GOT3 (cell line): ENCODE measurements at regions not wholly inside any gene's neighbourhood (a gene's known extent, or its start where the extent isn't known, plus 50 kb on each side); places are given as distances from the start of the nearest gene placed in this dataset.

Source experiments
- DNase-seq: peaks from one replicate; lab custom pipeline; 2025; ENCODE audit warnings: mixed read lengths; lab: John Stamatoyannopoulos, UW

DNA sequence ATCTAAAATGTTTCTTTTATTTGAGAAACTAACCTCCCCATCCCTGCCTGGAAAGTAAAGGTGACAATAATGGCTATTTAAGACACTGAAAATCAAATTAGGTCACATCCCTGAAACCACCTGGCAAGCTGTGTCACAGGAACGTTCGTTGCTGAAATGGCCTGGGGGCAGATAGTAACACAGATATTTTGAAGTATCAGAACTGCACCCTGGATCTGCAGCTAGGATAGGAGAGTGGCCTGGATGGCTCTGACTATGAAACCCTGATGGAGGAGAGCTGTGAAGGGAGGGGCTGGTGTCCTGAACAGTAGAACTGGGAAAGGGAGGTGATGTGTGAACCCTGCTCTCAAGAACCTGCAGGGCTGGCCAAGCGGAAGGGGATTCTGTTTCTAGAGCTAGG, 648.3 kb upstream of the CFAP20DC start:
- DNase-seq: no peak

DNA sequence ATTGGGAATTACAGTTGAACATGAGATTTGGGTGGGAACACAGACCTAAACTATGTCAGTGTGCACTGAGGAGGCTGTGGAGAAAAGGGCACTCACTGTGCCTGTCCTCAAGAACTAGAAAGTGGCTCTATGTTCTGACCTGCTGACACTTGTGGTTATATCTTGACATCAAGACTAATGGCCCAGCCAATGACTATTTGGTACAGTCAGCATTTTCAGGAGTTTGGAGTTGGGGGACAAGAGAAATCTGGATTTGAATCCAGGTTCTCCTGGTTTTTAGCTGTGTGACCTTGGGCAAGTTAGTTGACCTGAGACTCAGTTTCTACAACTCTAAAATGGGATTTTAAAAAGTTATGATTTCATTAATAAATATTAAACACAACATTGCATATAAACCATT, 647.0 kb upstream of the CFAP20DC start:
- no peak for DNase-seq

DNA sequence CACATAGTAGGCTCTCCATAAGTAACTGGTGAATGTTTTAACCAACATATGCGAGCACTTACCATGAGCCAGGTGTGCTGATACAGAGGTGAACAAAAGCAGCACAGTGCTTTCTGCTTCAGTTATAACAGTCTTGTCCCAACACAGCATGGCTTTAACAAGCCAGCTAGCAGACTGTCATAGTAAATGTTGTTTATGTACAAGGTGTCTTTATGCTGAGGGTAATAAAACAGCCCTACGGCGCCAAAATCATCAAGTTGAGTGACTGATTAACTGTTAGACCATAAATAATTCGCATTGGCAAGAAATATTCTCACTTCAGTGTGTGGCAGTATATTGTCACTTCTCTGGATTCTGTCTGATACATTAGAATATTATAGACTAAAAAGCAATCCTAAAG, 646.0 kb upstream of the CFAP20DC start:
- no peak for DNase-seq

DNA sequence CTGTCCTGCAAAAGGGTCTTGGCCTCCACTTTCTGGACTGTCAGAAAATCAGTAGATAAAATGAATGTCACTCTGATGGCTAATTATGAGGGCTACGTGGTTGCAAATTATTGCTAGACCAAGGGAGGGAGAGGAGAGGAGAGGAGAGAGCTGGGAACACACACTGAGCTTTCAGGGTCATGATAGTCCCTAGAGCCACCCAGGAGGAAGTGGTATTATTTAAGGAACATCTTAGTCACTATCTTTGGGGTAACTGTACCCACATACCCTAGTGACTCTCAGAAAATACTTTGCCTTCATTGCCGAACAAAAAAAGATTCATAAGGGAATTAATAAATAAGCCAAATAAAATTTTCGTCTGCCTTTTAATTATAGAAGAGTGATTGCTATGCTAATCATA, 642.3 kb upstream of the CFAP20DC start:
- no peak for DNase-seq

DNA sequence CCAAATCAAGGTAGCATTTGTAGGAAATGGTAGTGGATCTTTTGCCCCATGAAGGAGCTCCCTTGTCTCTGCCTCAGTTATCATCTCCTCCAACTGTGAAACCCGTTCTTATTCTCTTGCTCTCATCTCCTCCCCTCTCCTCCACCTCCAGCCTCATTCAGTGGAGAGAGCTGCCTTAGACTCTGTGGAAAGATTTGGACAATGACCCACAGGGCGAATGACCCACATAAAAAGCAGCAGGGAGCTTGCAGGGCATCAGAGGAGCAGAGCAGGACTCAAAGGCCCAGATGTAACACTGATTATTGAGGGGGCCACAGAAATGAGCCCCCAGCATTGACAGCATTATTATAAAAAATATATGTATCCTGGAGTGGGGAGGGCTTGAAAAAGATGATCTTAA, 641.1 kb upstream of the CFAP20DC start:
- no peak for DNase-seq

DNA sequence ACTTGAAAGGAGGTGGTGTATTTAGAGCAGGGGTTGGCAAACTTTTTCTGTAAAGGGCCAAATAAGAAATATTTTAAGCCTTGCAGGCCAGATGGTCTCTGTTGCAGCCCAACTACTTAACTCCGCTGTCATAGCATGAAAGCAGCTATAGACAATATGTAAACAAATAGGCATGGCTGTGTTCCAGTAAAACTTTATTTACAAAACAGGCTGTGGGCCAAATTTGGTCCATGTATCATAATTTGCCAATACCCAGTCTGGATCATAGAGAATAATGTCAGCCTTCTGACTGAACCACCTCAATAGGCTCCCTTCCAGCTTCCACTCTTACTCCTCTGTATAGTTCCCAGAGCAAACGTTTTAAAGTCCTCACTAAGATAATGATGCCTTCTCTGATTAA, 638.8 kb upstream of the CFAP20DC start:
- no peak for DNase-seq

DNA sequence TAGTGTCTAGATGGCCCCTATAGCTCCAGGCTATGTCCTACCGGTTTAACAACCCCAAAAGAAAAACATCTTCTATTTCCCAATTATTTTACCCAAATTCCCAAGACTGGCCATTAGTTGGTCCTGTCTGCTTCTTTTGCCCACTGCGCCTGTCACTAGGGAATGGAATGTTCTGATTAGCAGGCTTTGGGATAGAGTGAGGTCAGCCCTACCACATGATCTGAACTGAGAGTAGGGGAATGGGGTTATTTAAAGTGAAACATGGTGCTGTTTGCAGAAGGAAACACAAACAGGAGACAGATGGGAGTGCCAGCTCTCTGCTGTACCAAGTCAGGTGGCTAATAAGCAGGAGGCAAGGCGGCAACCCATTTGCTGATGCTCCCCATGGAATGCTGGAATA, 635.6 kb upstream of the CFAP20DC start:
- DNase-seq: no peak

DNA sequence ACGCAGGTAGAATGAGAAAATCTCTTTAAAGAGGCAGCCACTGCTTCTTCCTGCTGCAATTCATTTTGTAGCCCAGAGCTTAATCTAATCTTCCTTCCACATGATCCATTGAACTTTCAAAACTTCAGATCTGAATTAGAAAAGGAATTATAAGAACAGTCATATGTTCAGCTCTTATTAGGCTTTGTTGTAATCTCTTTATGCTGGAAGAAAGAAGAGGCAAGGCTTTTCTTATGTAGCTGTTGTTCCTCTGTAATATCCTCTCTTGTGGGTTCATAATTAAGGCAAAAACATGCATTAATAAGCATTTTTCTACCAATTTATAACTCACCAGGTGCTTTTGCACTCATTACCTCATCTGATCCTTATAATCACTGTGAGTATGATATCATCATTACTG, 634.9 kb upstream of the CFAP20DC start:
- DNase-seq: no peak

DNA sequence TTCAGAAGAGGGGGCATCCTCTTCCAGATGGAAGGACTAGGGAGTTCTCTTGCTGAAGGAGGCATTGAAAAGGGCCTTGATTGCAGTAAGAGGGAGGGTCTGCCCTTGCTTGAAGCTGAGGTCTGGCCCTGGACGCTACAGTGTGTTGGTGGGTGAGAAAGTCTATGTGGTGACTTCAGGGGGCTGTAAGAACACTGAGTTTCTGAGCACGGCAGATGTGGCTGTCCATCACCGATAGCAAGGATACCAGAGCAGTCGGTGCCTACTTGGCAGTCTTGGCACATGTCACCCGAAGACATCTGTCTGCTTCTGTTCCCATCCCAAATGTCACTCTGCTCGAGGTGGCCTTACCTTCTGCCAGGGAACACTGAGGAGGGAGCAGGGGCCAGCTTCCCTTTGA, 631.1 kb upstream of the CFAP20DC start:
- no peak for DNase-seq

DNA sequence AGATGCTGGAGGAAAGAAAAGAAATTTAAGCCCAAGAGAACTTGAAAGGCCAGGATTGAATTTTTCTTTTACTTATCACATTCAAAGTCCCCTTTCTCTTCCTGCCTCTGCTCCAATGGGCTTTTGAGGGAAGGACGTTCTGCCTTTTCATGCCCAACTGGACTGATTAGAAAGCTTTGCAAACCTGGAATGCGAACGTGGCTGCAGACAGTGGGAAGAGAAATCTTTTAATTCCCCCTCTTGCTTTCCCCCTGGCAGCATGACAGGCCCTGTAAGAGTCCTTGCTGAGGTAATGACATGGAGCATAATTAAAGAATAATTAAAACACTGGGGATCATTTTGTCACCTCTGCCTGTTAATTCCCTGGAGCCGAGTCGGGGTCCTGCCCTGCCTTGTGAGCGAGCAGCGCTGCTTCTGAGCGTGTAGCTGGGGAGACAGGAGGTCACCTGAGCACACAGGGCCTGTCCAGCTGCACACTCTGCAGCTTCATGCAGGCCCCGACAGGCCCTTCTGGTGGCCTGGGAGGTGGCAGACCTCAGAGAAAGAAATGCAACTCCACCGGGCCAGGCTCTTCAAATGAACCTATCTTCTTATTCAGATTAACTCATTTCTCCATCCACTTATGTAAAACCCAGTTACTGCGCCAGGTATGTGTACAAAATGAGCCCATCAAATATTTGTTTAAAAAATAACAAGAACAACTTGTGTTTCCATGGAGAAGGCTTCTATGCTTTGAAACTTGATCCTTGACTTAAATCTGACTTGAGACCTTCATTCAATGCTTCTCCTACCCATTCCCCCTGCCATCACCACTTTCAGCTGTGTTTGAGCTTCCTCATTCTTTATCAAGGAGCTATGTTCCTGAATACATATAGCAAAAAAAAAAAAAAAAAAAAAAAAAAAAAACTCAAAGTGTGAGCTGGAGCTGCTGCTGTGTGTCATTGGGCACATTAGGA, 628.2 kb upstream of the CFAP20DC start:
- DNase-seq: no peak

DNA sequence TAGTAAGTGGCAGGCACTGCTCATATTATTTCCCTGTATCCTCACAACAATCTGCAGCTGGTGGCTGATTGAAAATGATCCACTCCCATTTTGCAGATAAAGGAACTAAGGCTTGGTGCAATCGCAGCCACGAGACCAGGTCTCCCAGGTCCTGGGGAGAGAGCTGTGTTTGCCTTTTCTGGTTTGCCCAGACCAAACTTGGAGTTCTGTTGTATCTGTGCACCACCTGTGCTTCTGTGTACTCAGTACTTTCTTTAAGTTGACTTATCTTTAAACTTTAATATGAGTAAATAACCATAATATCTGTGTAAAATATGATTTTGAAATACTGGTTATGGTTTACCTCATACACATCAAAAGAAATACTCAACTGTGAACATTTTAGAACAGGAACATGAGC, 625.7 kb upstream of the CFAP20DC start:
- no peak for DNase-seq

DNA sequence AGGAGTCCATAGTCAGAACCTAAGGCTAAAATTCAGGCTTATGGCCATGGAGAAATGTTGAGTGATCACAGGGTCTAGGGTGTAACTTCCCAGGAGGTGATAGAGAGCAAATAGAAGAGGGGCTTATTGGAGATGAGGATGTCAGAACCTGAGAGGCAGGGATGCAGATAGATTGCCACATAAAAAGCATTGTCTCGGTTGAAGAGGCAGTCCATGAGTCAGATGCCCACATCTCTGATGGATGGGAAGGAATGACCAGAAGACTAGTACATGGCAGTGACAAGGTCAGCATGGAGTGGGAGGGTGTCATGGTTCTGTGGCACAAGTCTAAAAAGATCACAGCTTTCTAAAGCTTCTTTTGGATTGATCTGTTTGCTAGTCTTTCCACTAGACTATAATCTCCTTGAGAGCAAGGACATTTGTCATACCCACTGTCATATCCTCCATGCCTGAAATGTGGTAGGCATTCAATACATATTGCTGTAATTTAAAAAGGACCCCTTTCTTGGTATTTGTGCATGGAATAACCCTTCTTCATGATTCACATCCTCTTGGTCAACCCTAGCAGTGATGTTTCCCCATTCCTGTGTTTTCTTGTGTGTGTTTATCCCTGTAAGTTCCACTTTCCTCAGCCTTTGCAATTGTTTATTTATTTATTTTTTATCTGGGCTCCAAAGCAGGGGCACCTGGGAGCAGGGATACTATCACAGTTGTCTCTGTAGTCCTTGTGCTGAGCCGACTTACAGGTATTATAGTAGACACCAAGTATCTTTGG, 613.4 kb upstream of the CFAP20DC start:
- DNase-seq: no peak

DNA sequence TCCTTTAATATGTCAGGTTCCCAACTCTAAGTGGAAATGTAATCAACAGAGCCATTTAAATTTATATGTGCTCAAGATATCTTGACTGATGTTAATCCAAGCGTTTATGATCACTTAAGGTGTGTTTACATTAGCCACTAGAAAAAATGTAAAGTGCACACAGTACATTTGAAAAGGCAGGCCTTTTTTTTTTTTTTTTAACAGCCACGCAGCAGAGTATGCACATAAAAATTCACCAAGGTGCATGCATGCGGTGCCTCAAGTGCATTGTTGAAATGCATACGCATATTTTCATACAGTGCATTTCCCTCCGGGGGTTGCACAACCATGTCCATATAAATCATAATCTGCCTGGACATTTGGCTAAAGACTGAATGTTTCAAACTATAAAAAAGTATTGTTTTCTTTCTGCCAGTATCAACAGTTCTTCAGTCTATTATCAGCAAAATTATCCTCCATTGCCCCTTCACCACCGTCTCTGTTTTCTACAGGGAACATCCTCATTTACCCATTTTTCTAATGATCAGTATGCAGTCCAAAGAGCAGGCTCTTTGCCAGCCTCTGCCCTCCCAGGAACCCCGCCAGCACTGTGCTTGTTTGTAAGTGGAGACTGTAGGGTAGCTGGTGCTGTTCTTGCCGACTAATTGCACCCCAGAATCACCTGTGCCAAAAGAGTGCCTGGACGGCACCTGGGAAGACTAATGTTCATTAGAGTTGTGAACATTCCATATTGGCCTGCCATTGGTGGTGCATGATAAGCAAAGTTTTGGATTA, 611.2 kb upstream of the CFAP20DC start:
- no peak for DNase-seq

DNA sequence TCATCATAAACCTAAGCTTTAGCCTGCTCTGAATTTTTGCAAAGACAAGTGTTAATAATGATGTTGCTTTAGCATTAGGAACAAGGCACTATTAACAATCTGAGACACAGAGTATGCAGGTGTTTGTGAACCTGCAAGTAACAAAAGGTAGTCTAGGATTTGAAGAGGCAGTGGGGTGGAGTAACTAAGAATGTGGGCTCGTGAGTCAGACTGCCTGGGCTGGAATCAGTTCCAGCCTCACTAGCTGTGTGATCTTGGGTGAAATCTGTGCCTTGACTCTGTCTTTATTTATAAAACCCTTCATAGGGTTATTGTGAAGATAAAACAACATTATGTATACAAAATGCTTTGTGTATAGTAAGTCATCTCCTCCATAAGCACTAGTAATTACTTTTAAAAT, 610.6 kb upstream of the CFAP20DC start:
- no peak for DNase-seq

DNA sequence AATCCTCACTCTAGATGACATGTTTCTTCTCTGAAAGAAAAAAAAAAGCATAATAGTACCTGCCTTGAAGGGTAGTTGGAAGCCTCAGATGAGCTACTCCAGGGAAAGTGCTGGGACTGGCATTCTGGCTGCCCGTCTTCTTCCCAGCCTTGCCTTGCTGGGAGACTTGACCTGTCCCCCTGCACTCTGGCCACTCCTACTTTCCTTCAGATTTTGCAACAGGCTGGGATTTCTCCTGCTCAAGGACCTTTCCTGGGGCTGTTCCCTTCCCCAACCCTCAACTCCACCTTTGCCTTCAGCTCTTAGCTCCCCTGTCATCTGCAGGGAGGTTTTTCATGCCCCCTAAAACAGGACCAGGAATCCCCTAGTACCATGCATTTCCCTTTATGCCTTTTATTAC, 609.9 kb upstream of the CFAP20DC start:
- DNase-seq: no peak

DNA sequence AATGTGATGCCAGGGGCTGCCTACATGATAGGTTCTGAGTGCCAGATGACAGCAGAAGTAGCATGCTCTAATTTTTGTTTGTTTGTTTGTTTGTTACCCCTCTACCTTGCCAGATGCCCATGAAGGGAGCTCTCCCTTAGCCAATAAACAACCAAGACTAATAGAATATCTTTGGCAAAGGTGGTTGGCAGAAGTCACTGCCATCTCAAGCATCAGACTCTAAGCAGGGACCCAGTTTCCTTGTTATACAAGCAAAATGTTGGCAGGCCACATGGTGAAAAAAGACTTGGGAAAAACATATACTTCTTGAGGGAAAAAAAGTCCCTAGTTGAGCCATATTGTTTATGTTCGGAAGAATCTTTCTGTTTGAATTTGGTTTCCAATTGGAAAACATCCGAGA, 609.0 kb upstream of the CFAP20DC start:
- no peak for DNase-seq

DNA sequence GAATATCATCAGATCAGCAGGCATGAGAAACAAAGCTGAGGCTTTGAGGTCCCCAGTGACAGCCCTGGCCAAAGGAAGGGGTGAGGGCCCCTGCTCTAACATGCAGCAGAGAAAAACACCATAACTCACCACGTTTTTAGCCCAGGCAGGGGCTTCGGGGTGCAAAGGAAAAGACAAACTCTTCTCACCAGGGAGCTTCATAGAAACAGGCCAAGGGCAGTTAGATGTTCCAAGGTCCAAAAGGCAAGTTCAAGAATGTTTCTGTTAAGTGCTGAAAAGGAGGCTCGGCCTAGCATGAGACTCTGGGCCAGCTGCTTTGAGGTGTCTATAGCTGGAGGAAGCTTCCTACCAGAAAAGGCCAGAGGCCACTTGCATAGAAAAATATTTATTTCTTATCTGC, 608.4 kb upstream of the CFAP20DC start:
- DNase-seq: no peak

DNA sequence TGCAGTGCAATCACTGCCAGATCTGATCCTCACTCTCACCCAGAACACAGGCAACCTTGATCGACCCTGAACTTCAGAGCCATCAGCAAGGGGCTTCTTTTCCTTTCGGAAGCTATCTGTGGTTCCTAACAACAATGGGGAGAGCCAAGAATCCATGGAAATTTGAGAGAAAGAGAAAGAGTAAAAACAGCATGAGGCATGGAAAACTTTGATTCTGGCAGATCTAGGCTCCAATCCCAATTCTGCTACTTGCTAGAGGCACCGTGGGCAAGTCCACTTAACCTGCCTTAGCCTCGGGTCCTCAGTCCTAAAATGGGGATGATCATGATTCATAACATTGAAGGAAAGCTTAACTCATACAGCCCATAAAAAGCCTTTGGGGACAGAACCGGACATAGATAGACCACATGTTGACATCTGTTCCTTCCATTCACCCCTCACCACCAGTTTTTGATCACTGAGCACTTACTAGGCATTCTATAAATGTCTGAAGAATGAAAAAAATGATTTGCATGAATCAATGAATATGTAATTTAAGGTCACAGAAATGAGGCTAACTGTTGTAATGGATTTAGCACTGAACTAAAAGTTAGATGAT, 605.7 kb upstream of the CFAP20DC start:
- DNase-seq: no peak

DNA sequence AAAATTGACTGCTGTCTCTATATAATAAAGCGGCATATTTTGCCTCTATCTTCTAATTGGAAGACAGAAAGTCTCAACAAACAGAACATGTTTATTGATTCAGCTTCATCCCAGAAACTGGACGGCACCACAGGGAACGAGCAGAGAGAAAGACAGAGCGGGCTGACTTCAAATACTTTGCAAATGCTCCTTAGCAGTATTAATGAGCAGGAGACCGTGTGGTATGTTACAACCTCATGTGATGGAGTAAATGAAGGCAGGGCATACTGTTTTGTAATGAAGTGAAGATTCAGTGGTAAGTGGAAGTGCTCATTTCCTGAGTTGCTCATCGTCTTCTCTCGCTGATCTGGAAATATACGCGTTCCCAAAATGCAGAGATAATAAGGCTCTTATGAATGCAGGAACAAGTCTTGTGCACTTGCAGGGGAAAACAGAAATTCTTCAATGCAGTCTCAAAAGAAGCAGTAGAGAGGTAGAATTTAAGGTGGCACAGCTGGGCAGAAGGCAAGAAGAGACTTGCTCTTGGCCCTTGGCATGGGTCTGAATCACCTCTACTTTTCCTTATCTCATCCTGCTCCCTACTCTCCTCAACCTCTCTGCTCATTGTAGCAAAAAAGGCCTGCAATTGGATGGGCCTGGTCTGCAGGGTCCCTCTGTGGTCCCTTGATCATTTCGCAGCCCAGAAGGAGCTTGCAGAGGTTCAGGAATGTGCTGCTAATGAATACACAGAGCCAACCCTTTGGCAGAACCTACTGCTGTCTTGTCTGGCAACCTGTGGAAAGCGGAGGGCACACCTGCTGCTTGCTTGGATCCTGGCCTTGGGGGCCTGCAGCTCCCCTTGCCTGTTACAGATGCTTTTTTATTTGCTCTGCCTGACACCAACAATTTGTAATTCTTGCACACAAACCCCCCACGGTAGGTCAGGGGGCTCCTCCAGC, 604.9 kb upstream of the CFAP20DC start:
- no peak for DNase-seq

DNA sequence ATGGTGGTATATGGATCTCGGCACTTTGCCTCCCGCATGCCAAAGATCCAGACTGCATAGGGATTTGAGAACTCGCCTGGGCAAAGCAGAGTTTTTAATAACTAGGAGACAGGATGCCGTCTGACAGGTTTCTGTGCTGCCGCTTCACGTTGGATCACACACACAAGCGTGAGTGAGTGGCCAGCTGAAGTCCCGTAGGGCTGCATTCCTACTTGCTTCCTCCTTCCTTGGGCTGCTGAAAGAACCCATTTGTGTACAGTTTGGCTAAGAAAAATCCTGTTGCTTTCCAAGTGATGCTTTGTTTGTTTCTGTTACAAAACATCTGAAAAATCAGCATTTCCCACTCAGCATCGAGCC, 604.3 kb upstream of the CFAP20DC start:
- DNase-seq: no peak
